MCF 10A (cell line): ENCODE measurements at regions not wholly inside any gene's neighbourhood (a gene's known extent, or its start where the extent isn't known, plus 50 kb on each side); places are given as distances from the start of the nearest gene placed in this dataset.

ENCODE experiments used
- BruUV-seq: library from RNA; stranded (reverse); fragments of 400-500 nt; replicated peaks from 2 replicates; lab custom pipeline; 2021; lab: Mats Ljungman, UMichigan
- CTCF ChIA-PET: fragments of 300-600 bp; sonication (Branson Sonifier 250); formaldehyde crosslinking; extraction: SDS; loops from one replicate; lab custom pipeline; 2021; ENCODE audit warnings: antibody characterized with exemption, inconsistent platforms; lab: Yijun Ruan, JAX
- POLR2A ChIA-PET: fragments of 300-600, 350-650 bp; sonication (Branson Sonifier 250); formaldehyde crosslinking; extraction: SDS; loops from one replicate; lab custom pipeline; 2020; ENCODE audit warnings: antibody characterized with exemption, inconsistent platforms; lab: Yijun Ruan, JAX
- DNase-seq: peaks from one replicate; pipeline ENCODE4 v3.0.0-alpha.2; 2018; ENCODE audit not compliant: unreplicated experiment
- H3K27ac Mint-ChIP-seq: one replicate; pipeline ENCODE4 v1.8.0; 2022; ENCODE audit warnings: mild to moderate bottlenecking, low read depth, mixed read lengths; ENCODE audit not compliant: unreplicated experiment
- H3K27me3 Mint-ChIP-seq: one replicate; pipeline ENCODE4 v1.8.0; 2022; ENCODE audit warnings: mixed read lengths; ENCODE audit not compliant: insufficient read depth, unreplicated experiment
- H3K36me3 Mint-ChIP-seq: one replicate; pipeline ENCODE4 v1.8.0; 2022; ENCODE audit warnings: mild to moderate bottlenecking, moderate library complexity, mixed read lengths; ENCODE audit not compliant: insufficient read depth, unreplicated experiment
- H3K4me1 Mint-ChIP-seq: one replicate; pipeline ENCODE4 v1.8.0; 2022; ENCODE audit warnings: mixed read lengths; ENCODE audit not compliant: insufficient read depth, unreplicated experiment
- H3K4me3 Mint-ChIP-seq: one replicate; pipeline ENCODE4 v1.8.0; 2022; ENCODE audit warnings: mild to moderate bottlenecking, moderate library complexity, mixed read lengths; ENCODE audit not compliant: unreplicated experiment
- H3K9me3 Mint-ChIP-seq: one replicate; pipeline ENCODE4 v1.8.0; 2022; ENCODE audit warnings: mixed read lengths; ENCODE audit not compliant: unreplicated experiment
- CTCF ChIP-seq: fragments of 200-600 bp; IDR thresholded peaks from one replicate; pipeline ENCODE4 v1.8.0; 2022; ENCODE audit warnings: antibody characterized with exemption, mild to moderate bottlenecking; ENCODE audit not compliant: unreplicated experiment
- intact Hi-C: fragments of 100-400 bp; cut with micrococcal nuclease; formaldehyde crosslinking; loops from 2 replicates; pipeline ENCODE4 v1.14.1; 2022

GRCh38 chr5:126137891-126138280 lies 285.3 kb upstream of the GRAMD2B start:
- BruUV-seq = no TSS peak
- no peak for DNase-seq
- CTCF ChIA-PET = no interaction called here
- no peak for TF ChIP-seq CTCF
- intact Hi-C loops = no loop called here
- Mint-ChIP-seq H3K27ac (no peak overlapping the region), H3K9me3 (no peaks in the 10 kb centered on the region), H3K4me3 (no peak overlapping the region), H3K4me1 (peaks cover 18% of the 10 kb centered on the region), H3K27me3 (no peaks in the 10 kb centered on the region), H3K36me3 (no peaks in the 10 kb centered on the region)
- POLR2A ChIA-PET = interaction anchor here (0.5 to 2.1 kb wide), 3 partner anchors 10 to 725 kb away, joined by 3 to 5 read pairs (median 4); no protein-coding TSS in a partner anchor

GRCh38 chr5:126138281-126138931 lies 284.8 kb upstream of the GRAMD2B start:
- Mint-ChIP-seq H3K27ac (no peak overlapping the region), H3K9me3 (no peaks in the 10 kb centered on the region), H3K4me3 (no peak overlapping the region), H3K27me3 (no peaks in the 10 kb centered on the region), H3K4me1 (peaks cover 18% of the 10 kb centered on the region), H3K36me3 (no peaks in the 10 kb centered on the region)
- no peak for TF ChIP-seq CTCF
- DNase-seq = peak; percentile 49
- intact Hi-C loops = no loop called here
- no TSS peak for BruUV-seq
- ChIA-PET CTCF (no interaction called here), POLR2A (interaction anchor here (0.5 to 2.1 kb wide), 3 partner anchors 9 to 725 kb away, joined by 3 to 5 read pairs (median 4); no protein-coding TSS in a partner anchor)

GRCh38 chr5:126139086-126139485 lies 284.1 kb upstream of the GRAMD2B start:
- intact Hi-C loops = no loop called here
- H3K4me1 Mint-ChIP-seq = peaks cover 18% of the 10 kb centered on the region
- H3K9me3 Mint-ChIP-seq = no peaks in the 10 kb centered on the region
- ChIA-PET CTCF (no interaction called here), POLR2A (interaction anchor here (0.7 to 2.1 kb wide), 2 partner anchors 9 to 135 kb away, joined by 3 to 5 read pairs; no protein-coding TSS in a partner anchor)
- no peak for DNase-seq
- no peaks in the 10 kb centered on the region for H3K36me3 Mint-ChIP-seq
- no peak for TF ChIP-seq CTCF
- BruUV-seq = no TSS peak
- no peak overlapping the region for H3K27ac Mint-ChIP-seq
- H3K4me3 Mint-ChIP-seq = no peak overlapping the region
- no peaks in the 10 kb centered on the region for H3K27me3 Mint-ChIP-seq

- H3K4me1 Mint-ChIP-seq = peaks cover 18% of the 10 kb centered on the region
- no peak overlapping the region for H3K4me3 Mint-ChIP-seq
- POLR2A ChIA-PET = interaction anchor here (2.1 kb wide), 1 partner anchor 8 kb away, joined by 5 read pairs; no protein-coding TSS in a partner anchor
- BruUV-seq = no TSS peak
- no peaks in the 10 kb centered on the region for H3K36me3 Mint-ChIP-seq
- no peaks in the 10 kb centered on the region for H3K9me3 Mint-ChIP-seq
- H3K27ac Mint-ChIP-seq = no peak overlapping the region
- peak; percentile 8 for DNase-seq
- intact Hi-C loops = no loop called here
- no peak for TF ChIP-seq CTCF
- CTCF ChIA-PET = no interaction called here
- no peaks in the 10 kb centered on the region for H3K27me3 Mint-ChIP-seq
Measured at GRCh38 chr5:126139773-126140172, 283.4 kb upstream of the GRAMD2B start.
